ENCODE measurements at regions not wholly inside any gene's neighbourhood (a gene's known extent, or its start where the extent isn't known, plus 50 kb on each side); places are given as distances from the start of the nearest gene placed in this dataset.

DNA sequence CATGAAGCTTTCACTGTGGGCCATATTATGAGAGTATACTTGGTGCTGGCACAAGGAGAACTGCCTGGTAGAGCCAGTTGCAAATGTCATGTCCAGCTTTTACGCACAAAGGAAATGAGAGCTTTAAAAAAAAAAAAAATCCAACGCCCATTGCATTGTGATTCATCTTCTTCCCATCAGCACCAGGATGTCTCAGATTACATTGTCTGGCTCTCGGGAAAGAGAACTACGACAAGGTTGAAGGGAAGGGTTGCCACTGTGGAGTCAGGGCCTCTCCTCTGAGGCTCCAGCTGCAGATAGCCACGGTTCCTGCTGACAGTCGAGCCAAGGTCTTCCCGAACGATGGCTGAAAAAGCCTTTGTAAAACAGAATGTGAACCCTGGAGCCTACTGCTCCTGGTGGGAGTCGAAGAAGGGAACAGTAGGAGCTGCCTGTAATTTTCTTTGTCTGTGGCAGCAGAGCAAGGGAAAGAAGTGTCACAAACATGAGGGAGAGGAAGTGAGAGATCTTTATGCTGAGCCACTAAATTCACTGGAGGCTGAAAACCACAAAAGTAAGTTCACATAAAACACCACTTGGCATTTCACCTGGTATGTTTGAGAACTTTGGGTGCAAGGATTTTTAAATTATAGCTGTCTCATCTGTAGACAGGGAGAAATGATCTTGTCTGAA is 704.7 kb downstream of the DIAPH3 start:
- no peak overlapping the region for H3K27ac Mint-ChIP-seq
- H3K4me3 ChIP-seq (ENCODE audit: low read length), result no peak overlapping the region
- H3K36me3 ChIP-seq (ENCODE audit: insufficient read depth, low read length), result no peaks in the 10 kb centered on the region
- POLR2A ChIA-PET, result no interaction called here
- H3K4me1 Mint-ChIP-seq (ENCODE audit: low read depth), result peaks cover 18% of the 10 kb centered on the region
- peaks cover 0 to 4% of the 10 kb centered on the region in 2 experiments for H3K9me3 ChIP-seq (ENCODE audit: control insufficient read depth in 1 of 2, insufficient read depth in 1 of 2, low read length in 2 of 2)
- CTCF ChIA-PET, result no interaction called here
- ATAC-seq (ENCODE audit: poor library complexity) (no peak), DNase-seq (no peak)
- H3K36me3 Mint-ChIP-seq (ENCODE audit: low read depth), result no peaks in the 10 kb centered on the region
- H3K9me3 Mint-ChIP-seq, result no peaks in the 10 kb centered on the region
- no peaks in the 10 kb centered on the region for H3K27me3 ChIP-seq (ENCODE audit: control insufficient read depth in 1 of 2, insufficient read depth in 2 of 2, low read length in 2 of 2)
- TF ChIP-seq, protein P1, sequence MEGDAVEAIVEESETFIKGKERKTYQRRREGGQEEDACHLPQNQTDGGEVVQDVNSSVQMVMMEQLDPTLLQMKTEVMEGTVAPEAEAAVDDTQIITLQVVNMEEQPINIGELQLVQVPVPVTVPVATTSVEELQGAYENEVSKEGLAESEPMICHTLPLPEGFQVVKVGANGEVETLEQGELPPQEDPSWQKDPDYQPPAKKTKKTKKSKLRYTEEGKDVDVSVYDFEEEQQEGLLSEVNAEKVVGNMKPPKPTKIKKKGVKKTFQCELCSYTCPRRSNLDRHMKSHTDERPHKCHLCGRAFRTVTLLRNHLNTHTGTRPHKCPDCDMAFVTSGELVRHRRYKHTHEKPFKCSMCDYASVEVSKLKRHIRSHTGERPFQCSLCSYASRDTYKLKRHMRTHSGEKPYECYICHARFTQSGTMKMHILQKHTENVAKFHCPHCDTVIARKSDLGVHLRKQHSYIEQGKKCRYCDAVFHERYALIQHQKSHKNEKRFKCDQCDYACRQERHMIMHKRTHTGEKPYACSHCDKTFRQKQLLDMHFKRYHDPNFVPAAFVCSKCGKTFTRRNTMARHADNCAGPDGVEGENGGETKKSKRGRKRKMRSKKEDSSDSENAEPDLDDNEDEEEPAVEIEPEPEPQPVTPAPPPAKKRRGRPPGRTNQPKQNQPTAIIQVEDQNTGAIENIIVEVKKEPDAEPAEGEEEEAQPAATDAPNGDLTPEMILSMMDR (IDR thresholded peaks at IDR 0.05), result no peak
- intact Hi-C loops (cut with DNase I, micrococcal nuclease), result no loop called here
- H3K4me1 ChIP-seq (ENCODE audit: insufficient read depth, low read length), result no peaks in the 10 kb centered on the region
- H3K4me3 Mint-ChIP-seq, result no peak overlapping the region
- H3K27ac ChIP-seq (ENCODE audit: low read depth in 1 of 2, low read length in 2 of 2), result no peak overlapping the region
- no peaks in the 10 kb centered on the region for H3K27me3 Mint-ChIP-seq

DNA sequence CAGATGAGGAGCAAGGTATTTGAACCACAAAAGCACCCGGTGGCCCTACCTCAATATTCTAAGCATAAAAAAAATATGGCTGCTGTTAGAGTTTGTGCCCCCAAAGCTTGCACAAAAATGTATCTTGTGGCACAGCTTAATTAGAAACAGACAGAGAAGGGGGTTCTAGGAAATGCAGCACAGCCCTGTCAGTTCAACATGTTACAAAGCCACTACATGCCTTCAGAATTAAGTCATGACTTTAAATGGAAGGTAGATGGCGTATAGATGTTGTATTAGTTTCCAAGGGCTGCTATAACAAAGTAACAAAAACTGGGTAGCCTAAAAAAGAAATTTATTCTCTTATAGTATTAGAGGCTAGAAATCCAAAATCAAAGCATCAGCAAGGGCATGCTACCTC is 703.8 kb downstream of the DIAPH3 start:
- ChIA-PET POLR2A (no interaction called here), CTCF (no interaction called here)
- Histone ChIP-seq H3K36me3 (ENCODE audit: insufficient read depth, low read length) (no peaks in the 10 kb centered on the region), H3K4me1 (ENCODE audit: insufficient read depth, low read length) (no peaks in the 10 kb centered on the region), H3K27me3 (ENCODE audit: control insufficient read depth in 1 of 2, insufficient read depth in 2 of 2, low read length in 2 of 2) (peaks cover 3 to 6% of the 10 kb centered on the region in 2 experiments), H3K27ac (ENCODE audit: low read depth in 1 of 2, low read length in 2 of 2) (no peak overlapping the region), H3K9me3 (ENCODE audit: control insufficient read depth in 1 of 2, insufficient read depth in 1 of 2, low read length in 2 of 2) (peaks cover 0 to 4% of the 10 kb centered on the region in 2 experiments), H3K4me3 (ENCODE audit: low read length) (no peak overlapping the region)
- no peaks in the 10 kb centered on the region for H3K36me3 Mint-ChIP-seq (ENCODE audit: low read depth)
- peaks cover 7% of the 10 kb centered on the region for H3K27me3 Mint-ChIP-seq
- peaks cover 18% of the 10 kb centered on the region for H3K4me1 Mint-ChIP-seq (ENCODE audit: low read depth)
- DNase-seq (no peak), ATAC-seq (ENCODE audit: poor library complexity) (no peak)
- intact Hi-C loops (cut with DNase I, micrococcal nuclease), result no loop called here
- TF ChIP-seq, protein P1 (IDR thresholded peaks at IDR 0.05), result no peak
- H3K27ac Mint-ChIP-seq, result no peak overlapping the region
- no peaks in the 10 kb centered on the region for H3K9me3 Mint-ChIP-seq
- no peak overlapping the region for H3K4me3 Mint-ChIP-seq

DNA sequence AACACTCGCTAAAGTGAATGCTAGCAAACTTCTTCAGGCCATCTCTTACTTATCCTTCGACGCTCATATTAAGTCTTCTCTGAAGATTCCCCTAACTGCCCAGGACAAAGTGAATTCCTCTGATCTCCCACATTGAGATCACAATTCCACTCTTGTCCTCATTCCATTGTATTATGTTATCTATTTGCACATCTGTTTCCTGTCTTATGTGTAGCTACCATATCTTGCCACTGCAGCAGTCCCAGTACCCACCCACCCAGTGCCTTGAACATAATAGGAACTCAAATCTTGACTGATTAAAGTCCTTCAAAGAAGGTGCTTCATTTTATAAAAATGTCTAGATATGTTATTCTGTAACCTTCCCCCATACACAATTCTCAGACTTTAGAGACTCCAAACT is 702.3 kb downstream of the DIAPH3 start:
- Mint-ChIP-seq H3K27me3 (peaks cover 15% of the 10 kb centered on the region), H3K9me3 (no peaks in the 10 kb centered on the region), H3K36me3 (ENCODE audit: low read depth) (no peaks in the 10 kb centered on the region), H3K4me3 (no peak overlapping the region), H3K4me1 (ENCODE audit: low read depth) (peaks cover 18% of the 10 kb centered on the region), H3K27ac (no peak overlapping the region)
- Histone ChIP-seq H3K4me1 (ENCODE audit: insufficient read depth, low read length) (no peaks in the 10 kb centered on the region), H3K36me3 (ENCODE audit: insufficient read depth, low read length) (no peaks in the 10 kb centered on the region), H3K27ac (ENCODE audit: low read depth in 1 of 2, low read length in 2 of 2) (no peak overlapping the region), H3K27me3 (ENCODE audit: control insufficient read depth in 1 of 2, insufficient read depth in 2 of 2, low read length in 2 of 2) (peaks cover 3 to 6% of the 10 kb centered on the region in 2 experiments), H3K9me3 (ENCODE audit: control insufficient read depth in 1 of 2, insufficient read depth in 1 of 2, low read length in 2 of 2) (peaks cover 0 to 4% of the 10 kb centered on the region in 2 experiments), H3K4me3 (ENCODE audit: low read length) (no peak overlapping the region)
- ChIA-PET POLR2A (no interaction called here), CTCF (no interaction called here)
- no peak for DNase-seq
- TF ChIP-seq, protein P1 (IDR thresholded peaks at IDR 0.05), result no peak
- intact Hi-C loops (cut with DNase I, micrococcal nuclease), result no loop called here
- no peak for ATAC-seq (ENCODE audit: poor library complexity)

All from CD4-positive, alpha-beta T cell (primary cell).